Activated naive CD8-positive, alpha-beta T cell treated with anti-CD3 and anti-CD28 coated beads, Interleukin-2, amount 50 U/mL, for 24 hours (primary cell): ENCODE measurements at regions not wholly inside any gene's neighbourhood (a gene's known extent, or its start where the extent isn't known, plus 50 kb on each side); places are given as distances from the start of the nearest gene placed in this dataset.
A peak's percentile ranks its signal among the peaks of the same experiment; 100 is the strongest.

Experiments
- ATAC-seq: fragments of 150-1000 bp; cut with Tn5 transposase; one replicate; pipeline ENCODE4 v1.10.0; 2021
- DNase-seq: peaks from one replicate; pipeline ENCODE4 v3.0.0; 2021
- H3K27ac Mint-ChIP-seq: one replicate; pipeline ENCODE4 v1.8.0; 2021; ENCODE audit warnings: mild to moderate bottlenecking, mixed read lengths
- H3K27me3 Mint-ChIP-seq: one replicate; pipeline ENCODE4 v1.8.0; 2021; ENCODE audit warnings: mixed read lengths
- H3K36me3 Mint-ChIP-seq: one replicate; pipeline ENCODE4 v1.8.0; 2021; ENCODE audit warnings: low read depth, mixed read lengths
- H3K4me1 Mint-ChIP-seq: one replicate; pipeline ENCODE4 v1.8.0; 2021; ENCODE audit warnings: mixed read lengths
- H3K4me3 Mint-ChIP-seq: one replicate; pipeline ENCODE4 v1.8.0; 2021; ENCODE audit warnings: mild to moderate bottlenecking, moderate library complexity, mixed read lengths
- H3K9me3 Mint-ChIP-seq: one replicate; pipeline ENCODE4 v1.8.0; 2021; ENCODE audit warnings: mixed read lengths

DNA sequence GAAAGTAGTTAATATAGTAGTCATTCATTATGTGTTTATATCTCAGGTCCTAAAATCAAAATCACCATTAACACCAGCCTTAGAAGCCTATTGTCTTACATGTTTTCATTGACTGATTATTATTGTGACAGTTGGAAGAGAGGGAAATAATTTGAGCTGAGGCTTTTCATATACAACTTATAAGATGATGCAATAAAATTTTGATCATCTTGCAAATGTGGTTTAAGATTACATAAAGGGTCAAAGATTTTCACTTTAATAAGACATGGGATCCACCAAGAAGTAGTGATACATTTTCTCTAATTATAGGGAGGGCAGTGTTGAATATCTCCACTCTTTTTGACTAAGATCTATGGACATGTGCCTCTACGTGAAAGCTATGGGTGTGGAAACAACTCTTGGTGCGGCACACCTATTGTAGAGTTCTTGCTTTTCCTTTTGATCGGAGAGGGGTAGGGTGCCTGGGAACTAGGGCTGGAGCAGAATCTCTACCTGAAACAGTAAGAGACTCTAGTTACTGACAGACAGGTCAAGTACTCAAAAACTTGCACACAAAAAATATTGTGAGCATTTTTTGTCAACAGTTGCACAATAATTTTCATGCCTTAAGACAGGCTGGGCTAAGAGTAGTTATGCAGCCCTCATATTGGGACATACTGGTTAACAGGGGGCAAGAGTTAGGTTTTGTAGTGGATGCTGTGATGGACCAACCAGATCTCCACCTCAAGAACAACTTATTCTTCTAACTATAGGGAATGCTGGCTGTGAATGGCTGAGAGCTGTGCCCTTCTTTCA lies 139.3 kb upstream of the FST start:
- Mint-ChIP-seq H3K9me3 (no peaks in the 10 kb centered on the region), H3K36me3 (no peaks in the 10 kb centered on the region), H3K4me1 (no peaks in the 10 kb centered on the region), H3K4me3 (no peak overlapping the region), H3K27ac (no peak overlapping the region), H3K27me3 (peaks cover 3% of the 10 kb centered on the region)
- ATAC-seq (no peak), DNase-seq (no peak)

DNA sequence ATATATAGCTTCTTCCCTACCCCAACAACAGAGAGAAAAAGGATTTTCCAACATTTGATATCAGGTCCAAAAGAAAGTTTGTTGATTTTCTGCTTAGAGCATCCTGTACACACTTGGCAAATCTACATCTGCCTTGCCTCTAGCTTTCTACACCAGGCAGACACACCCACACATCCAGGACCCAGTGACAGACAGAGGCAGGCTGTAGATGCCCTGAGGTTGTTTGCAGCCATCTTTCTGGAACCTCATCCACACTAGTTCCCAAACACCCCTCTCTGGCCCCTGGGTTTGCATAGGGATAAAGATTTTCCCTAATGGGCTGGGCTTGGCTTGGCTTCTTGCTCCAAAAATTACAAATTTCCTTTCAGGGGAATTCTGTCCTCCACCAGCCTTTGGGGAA lies 138.2 kb upstream of the FST start:
- Mint-ChIP-seq H3K27ac (no peak overlapping the region), H3K36me3 (no peaks in the 10 kb centered on the region), H3K27me3 (peaks cover 4% of the 10 kb centered on the region), H3K4me3 (no peak overlapping the region), H3K9me3 (no peaks in the 10 kb centered on the region), H3K4me1 (no peaks in the 10 kb centered on the region)
- DNase-seq (no peak), ATAC-seq (no peak)

- Mint-ChIP-seq H3K36me3 (no peaks in the 10 kb centered on the region), H3K27ac (no peak overlapping the region), H3K27me3 (peaks cover 6% of the 10 kb centered on the region), H3K9me3 (no peaks in the 10 kb centered on the region), H3K4me3 (no peak overlapping the region), H3K4me1 (no peaks in the 10 kb centered on the region)
- DNase-seq, result no peak
- no peak for ATAC-seq
Measured at GRCh38 chr5:53343187-53343586, 137.2 kb upstream of the FST start.

- Mint-ChIP-seq H3K9me3 (no peaks in the 10 kb centered on the region), H3K27me3 (peaks cover 8% of the 10 kb centered on the region), H3K4me1 (no peaks in the 10 kb centered on the region), H3K36me3 (no peaks in the 10 kb centered on the region), H3K4me3 (no peak overlapping the region), H3K27ac (no peak overlapping the region)
- ATAC-seq, result no peak
- DNase-seq, result no peak
Measured at GRCh38 chr5:53350368-53350767, 130.1 kb upstream of the FST start.

GRCh38 chr5:53350991-53351770 lies 129.2 kb upstream of the FST start:
- Mint-ChIP-seq H3K9me3 (no peaks in the 10 kb centered on the region), H3K27ac (no peak overlapping the region), H3K36me3 (no peaks in the 10 kb centered on the region), H3K4me3 (no peak overlapping the region), H3K27me3 (peaks cover 5% of the 10 kb centered on the region), H3K4me1 (no peaks in the 10 kb centered on the region)
- DNase-seq (no peak), ATAC-seq (no peak)

- Mint-ChIP-seq H3K4me1 (no peaks in the 10 kb centered on the region), H3K36me3 (no peaks in the 10 kb centered on the region), H3K4me3 (no peak overlapping the region), H3K9me3 (no peaks in the 10 kb centered on the region), H3K27me3 (no peaks in the 10 kb centered on the region), H3K27ac (no peak overlapping the region)
- ATAC-seq, result no peak
- DNase-seq, result no peak
Measured at GRCh38 chr5:53355316-53355715, 125.1 kb upstream of the FST start.

DNA sequence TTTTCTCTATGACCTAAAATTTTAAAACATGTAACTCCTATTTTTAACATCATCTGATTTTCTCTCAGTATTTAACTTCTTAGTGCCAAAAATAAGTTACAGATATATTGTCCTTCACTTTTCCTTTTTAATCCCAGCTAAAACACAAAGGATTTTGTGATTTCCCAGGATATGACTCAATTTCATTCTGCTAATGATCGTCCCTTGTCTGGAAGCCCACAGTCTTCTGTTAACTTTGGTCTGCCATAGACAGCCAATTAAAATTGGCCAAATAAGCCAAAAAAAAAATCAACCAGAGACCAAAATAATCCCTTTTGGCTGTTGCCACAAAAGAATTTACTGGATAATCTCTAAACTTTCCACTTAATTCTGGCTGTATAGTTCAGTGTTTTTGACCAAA lies 124.5 kb upstream of the FST start:
- Mint-ChIP-seq H3K27me3 (no peaks in the 10 kb centered on the region), H3K36me3 (no peaks in the 10 kb centered on the region), H3K4me3 (no peak overlapping the region), H3K4me1 (no peaks in the 10 kb centered on the region), H3K27ac (no peak overlapping the region), H3K9me3 (no peaks in the 10 kb centered on the region)
- DNase-seq, result no peak
- no peak for ATAC-seq

DNA sequence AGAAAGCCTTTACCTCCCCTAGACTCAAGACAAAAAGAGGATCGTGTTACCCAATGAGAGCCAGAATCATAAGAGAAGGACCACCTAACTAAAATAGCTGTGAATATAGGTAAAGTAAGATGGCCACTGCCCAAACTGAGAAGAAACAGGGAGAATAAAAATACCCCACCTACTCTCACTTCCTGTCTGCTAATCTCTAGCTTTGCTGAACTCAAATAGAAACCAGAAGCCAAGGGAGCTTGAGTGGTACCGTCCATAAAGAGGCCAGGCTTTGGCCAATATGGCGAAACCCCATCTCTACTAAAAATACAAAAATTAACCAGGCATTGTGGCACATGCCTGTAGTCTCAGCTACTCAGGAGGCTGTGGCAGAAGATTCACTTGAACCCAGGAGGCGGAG lies 123.0 kb upstream of the FST start:
- no peaks in the 10 kb centered on the region for H3K9me3 Mint-ChIP-seq
- DNase-seq (no peak), ATAC-seq (no peak)
- H3K27ac Mint-ChIP-seq, result no peak overlapping the region
- H3K36me3 Mint-ChIP-seq, result no peaks in the 10 kb centered on the region
- no peaks in the 10 kb centered on the region for H3K4me1 Mint-ChIP-seq
- H3K4me3 Mint-ChIP-seq, result no peak overlapping the region
- no peaks in the 10 kb centered on the region for H3K27me3 Mint-ChIP-seq

DNA sequence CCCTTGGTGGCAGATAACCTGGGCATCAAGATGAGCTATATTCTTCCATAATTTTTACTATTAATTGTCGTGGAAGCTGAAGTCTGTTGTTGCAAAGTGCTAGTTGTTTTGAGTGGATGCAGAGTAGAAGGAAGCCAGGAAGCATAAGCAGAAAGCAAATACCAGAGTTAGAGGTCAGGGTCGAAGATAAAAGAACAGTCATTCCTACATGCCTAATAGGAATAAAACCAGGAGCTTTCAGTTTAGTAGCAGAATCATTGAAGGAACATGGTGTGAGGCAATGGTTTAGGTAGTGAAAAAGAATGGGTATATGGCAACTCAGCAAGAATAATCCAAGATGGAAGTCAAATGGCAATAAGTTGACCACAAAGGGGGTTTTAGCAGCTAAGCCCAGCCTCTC lies 121.6 kb upstream of the FST start:
- H3K9me3 Mint-ChIP-seq, result no peaks in the 10 kb centered on the region
- H3K4me3 Mint-ChIP-seq, result no peak overlapping the region
- DNase-seq (no peak), ATAC-seq (no peak)
- no peaks in the 10 kb centered on the region for H3K4me1 Mint-ChIP-seq
- no peaks in the 10 kb centered on the region for H3K27me3 Mint-ChIP-seq
- no peaks in the 10 kb centered on the region for H3K36me3 Mint-ChIP-seq
- no peak overlapping the region for H3K27ac Mint-ChIP-seq

DNA sequence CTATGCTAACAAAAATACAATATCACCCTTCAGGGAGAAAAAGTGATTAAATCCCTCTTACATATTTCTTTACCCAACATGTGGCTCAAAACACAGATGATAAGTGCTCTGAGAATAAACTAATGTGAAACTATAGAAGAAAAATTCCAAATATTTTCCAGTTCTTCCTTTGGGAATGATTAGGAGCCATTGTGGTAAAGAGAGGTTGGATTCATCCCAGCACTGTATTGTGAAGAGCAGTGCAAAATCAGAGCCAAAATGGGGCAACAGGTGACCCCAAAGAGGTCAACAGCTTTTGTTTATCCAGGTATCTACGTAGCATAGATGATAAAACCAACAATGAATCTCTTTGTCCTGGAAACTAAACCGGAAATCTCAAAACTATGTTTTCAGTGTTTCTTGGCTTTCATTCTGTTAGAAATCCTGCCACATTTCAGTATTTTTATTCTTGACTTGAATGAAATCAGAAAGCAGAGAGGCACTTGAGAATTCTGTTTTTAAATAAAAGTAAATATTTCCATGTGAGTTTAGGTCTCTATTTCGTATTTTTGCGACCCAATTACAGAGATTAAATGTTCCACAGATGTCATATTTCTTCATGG lies 120.4 kb upstream of the FST start:
- Mint-ChIP-seq H3K4me3 (no peak overlapping the region), H3K4me1 (no peaks in the 10 kb centered on the region), H3K27ac (no peak overlapping the region), H3K27me3 (no peaks in the 10 kb centered on the region), H3K36me3 (no peaks in the 10 kb centered on the region), H3K9me3 (no peaks in the 10 kb centered on the region)
- ATAC-seq, result no peak
- no peak for DNase-seq

GRCh38 chr5:53360811-53361210 lies 119.6 kb upstream of the FST start:
- Mint-ChIP-seq H3K4me3 (no peak overlapping the region), H3K9me3 (no peaks in the 10 kb centered on the region), H3K27me3 (no peaks in the 10 kb centered on the region), H3K36me3 (no peaks in the 10 kb centered on the region), H3K27ac (no peak overlapping the region), H3K4me1 (no peaks in the 10 kb centered on the region)
- no peak for DNase-seq
- no peak for ATAC-seq

DNA sequence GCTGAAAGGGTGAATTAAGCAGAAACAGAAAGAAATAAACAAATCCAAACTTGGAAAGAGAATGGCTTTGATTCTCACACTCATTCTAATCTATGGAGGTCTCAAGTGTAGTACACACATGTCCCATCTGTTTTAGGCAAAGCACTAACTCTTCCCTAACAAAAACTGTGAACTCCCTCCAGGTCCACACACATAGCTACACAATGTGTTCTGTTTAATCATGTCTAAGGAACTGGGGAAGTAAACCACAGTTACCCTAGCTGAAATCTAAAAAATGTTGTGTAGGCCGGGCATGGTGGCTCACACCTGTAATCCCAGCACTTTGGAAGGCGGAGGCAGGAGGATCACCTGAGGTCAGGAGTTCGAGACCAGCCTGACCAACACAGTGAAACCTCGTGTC lies 118.7 kb upstream of the FST start:
- ATAC-seq, result no peak
- H3K4me3 Mint-ChIP-seq, result no peak overlapping the region
- H3K27me3 Mint-ChIP-seq, result no peaks in the 10 kb centered on the region
- H3K27ac Mint-ChIP-seq, result no peak overlapping the region
- no peaks in the 10 kb centered on the region for H3K4me1 Mint-ChIP-seq
- no peaks in the 10 kb centered on the region for H3K9me3 Mint-ChIP-seq
- H3K36me3 Mint-ChIP-seq, result no peaks in the 10 kb centered on the region
- no peak for DNase-seq

GRCh38 chr5:53362521-53362941 lies 117.9 kb upstream of the FST start:
- no peak overlapping the region for H3K27ac Mint-ChIP-seq
- H3K4me1 Mint-ChIP-seq, result no peaks in the 10 kb centered on the region
- DNase-seq, result no peak
- H3K4me3 Mint-ChIP-seq, result no peak overlapping the region
- H3K9me3 Mint-ChIP-seq, result no peaks in the 10 kb centered on the region
- no peaks in the 10 kb centered on the region for H3K27me3 Mint-ChIP-seq
- no peak for ATAC-seq
- no peaks in the 10 kb centered on the region for H3K36me3 Mint-ChIP-seq

GRCh38 chr5:53364061-53364460 lies 116.4 kb upstream of the FST start:
- ATAC-seq (no peak), DNase-seq (no peak)
- Mint-ChIP-seq H3K4me3 (no peak overlapping the region), H3K36me3 (no peaks in the 10 kb centered on the region), H3K9me3 (no peaks in the 10 kb centered on the region), H3K27ac (no peak overlapping the region), H3K27me3 (no peaks in the 10 kb centered on the region), H3K4me1 (no peaks in the 10 kb centered on the region)

DNA sequence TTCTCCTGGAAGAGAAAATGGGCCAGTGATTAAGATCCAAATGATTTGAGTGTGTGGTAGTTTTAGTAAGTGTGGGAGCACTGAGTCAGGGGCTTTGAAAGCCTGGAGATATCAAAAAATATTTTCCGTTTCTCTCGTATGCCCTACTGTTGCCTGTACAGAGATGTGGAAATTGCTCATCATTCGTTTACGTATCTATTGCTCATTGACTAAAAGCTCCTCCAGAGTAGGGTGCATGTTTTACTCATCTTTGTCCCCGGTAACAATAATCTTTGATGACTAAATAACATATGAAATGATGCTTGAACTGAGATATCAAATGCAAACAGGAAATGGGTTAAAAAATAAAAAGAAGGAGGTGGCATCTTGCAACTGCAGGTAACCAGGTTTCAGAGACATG lies 114.2 kb upstream of the FST start:
- DNase-seq (no peak), ATAC-seq (peak; percentile 43)
- no peaks in the 10 kb centered on the region for H3K9me3 Mint-ChIP-seq
- H3K4me3 Mint-ChIP-seq, result no peak overlapping the region
- no peaks in the 10 kb centered on the region for H3K36me3 Mint-ChIP-seq
- H3K27ac Mint-ChIP-seq, result no peak overlapping the region
- no peaks in the 10 kb centered on the region for H3K4me1 Mint-ChIP-seq
- peaks cover 10% of the 10 kb centered on the region for H3K27me3 Mint-ChIP-seq
